T-helper 1 cell (primary cell): ENCODE measurements at regions not wholly inside any gene's neighbourhood (a gene's known extent, or its start where the extent isn't known, plus 50 kb on each side); places are given as distances from the start of the nearest gene placed in this dataset.
"Not testable (repeated sequence)": the region's sequence is repeated elsewhere in the genome, so short reads cannot be mapped to it uniquely, and the experiment has no call there.

Experiments
- DNase-seq, 5 donors: peaks; one replicate each; pipeline ENCODE4 v3.0.0-alpha.2; 2012 to 2020

DNA sequence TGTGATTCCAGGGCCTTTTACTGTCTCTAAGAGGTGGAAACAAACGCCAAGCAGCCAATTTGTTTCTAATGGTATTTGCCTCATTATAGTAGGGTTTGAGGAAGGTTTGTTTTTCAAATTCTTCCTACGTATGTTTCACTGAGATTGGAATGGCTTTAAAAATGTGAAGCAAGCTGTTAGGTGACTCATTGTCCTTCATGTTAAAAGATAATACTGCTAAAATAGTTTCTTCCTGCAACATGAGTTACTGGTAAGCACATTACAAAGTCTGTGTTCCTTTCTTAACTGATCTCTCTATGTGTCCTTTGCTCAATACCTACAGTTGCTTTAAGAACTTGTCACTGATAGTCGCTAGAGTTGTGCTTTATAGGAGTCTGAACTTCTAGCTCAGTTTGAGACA lies 1183.9 kb downstream of the RPA4 start:
- no peak for DNase-seq

- DNase-seq, result no peak
Observed at GRCh38 chrX:98068024-98068580, 1184.4 kb downstream of the RPA4 start.

- DNase-seq, result no peak
Observed at GRCh38 chrX:98071331-98071730, 1187.6 kb downstream of the RPA4 start.

- no peak for DNase-seq
Observed at GRCh38 chrX:98077440-98077839, 1193.7 kb downstream of the RPA4 start.

DNA sequence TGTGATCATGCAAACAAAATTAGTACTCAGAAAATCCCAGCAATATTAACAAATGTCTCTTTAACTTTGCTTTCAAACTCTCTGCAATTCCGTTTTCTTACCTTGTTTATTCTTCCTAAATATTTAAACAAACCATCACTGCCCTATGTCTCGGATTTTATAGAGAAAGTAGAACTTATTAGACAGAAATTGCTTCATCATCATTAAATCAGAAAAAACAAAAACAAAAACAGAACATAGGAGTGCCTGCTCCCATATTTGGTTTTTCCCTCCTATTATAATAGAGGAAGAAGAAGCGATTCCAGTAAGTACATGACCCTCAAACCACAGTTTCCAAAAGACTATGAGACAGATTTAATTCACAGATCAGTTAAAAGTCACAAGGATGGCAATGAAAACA lies 1228.0 kb downstream of the RPA4 start:
- no peak for DNase-seq

- DNase-seq, result no peak
Observed at GRCh38 chrX:98114021-98114420, 1230.3 kb downstream of the RPA4 start.

DNA sequence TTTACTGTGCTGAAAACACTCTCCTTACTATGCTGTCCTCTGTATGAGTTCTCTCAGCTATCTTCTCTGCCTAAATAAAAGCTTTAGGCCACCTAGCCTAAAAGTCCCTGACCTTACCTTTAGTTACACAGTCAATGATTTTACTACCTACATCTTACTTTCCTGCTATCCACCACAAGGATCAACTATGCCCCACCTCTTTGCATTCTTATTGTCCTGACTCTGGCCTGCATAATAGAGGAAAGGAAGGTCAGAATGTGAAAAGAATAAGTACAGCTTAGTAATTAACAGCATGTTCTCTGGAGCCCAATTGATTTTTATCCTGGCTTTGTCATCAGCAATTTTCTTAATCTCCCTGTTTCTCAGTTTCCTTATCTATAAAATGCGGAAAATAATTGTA lies 1257.8 kb downstream of the RPA4 start:
- no peak for DNase-seq

DNA sequence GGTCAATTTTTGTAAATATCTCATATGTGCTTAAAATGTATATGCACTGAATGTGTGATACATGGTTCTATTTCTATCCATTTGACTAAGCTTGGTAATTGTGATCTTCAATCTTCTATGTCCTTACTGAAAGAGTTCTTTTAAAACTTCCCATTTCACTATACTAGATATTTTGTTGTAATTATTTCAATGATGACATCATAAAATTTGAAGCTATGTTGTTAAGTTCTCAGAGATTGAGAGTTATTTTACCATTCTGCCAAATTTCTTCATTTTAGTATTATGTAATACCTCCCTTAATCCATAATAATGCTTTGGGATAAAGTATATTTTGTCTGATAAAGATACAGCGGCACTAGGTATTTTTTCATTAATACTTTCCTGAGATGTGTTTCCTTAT lies 1307.3 kb downstream of the RPA4 start:
- no peak for DNase-seq

DNA sequence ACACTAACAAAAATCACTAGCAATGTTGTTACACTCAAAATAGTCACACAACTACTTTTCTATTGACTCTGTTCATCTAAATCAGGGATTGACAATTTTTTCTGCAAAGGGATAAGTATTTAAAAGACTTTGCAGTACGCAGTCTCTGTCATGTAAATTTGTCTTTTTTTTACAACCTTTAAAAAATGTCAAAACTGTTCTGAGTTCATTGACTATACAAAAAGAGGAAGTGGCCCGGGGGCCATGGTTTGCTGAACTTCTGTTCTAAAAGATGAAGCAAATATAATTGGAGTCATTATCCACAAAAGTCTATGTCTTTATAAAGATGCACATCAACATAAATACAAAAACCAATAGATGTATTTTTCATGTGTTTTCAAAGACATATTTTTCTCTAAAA lies 1310.3 kb downstream of the RPA4 start:
- DNase-seq, result no peak

DNA sequence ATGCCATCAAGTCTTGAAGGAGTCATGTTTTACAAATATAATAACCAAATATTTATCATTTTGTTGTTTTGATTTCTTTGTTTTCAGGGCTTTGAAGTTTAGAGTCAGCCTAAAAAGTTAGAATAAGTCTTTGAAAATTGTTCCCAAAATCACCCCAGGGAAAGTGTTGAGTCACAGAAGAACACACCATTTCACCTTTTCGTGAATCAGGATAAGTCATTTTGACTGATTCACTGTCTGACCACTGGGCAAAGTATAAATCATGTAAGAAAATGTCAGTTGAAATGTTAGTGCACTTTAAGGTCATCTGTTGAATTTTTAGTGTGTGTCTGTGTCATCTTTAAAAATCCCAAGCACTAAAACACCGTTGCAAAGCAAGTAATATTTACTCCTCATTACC lies 1320.1 kb downstream of the RPA4 start:
- no peak for DNase-seq

- DNase-seq, result no peak
Observed at GRCh38 chrX:98207947-98208346, 1324.2 kb downstream of the RPA4 start.

- DNase-seq, result no peak
Observed at GRCh38 chrX:98231003-98231402, 1347.3 kb downstream of the RPA4 start.

GRCh38 chrX:98240061-98240460 lies 1356.4 kb downstream of the RPA4 start:
- DNase-seq, result not testable (repeated sequence)

DNA sequence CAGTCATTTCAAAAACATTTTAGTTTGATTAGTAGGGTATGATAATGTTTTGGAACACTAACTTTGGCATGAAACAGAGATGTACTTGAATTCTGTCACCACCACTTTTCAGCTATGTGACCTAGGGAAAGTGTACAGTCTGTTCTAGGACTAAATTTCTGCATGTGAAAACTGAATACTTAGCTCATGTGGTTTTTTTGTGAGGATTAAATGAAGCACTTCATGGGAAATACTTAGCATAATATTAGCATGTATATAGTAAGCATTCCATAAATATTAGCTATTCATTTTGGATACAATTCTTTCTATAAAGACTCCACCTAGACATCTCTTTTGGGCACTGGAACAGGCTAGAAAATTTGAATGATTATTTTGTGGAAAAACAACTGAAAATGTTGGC lies 1379.4 kb downstream of the RPA4 start:
- DNase-seq, result no peak

- DNase-seq, result no peak
Observed at GRCh38 chrX:98289726-98290125, 1406.0 kb downstream of the RPA4 start.

DNA sequence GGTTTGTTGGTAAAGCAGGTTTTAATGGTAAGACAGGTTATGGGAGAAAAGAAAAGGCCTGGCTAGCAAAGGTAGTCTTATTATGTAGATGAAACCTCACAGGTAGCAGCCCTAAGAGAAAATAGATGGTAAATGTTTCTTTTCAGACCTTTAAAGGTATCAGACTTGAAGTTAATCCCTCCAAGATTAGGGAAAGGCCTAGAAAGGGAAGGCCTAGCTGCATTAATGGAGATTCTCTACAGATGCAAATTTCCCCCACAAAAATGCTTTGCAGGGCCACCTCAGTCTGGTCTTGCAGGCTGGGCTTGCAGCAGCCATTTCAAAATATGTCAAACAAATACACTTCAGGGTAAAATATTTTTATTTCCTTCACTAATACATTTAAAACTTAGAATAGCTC lies 1410.6 kb downstream of the RPA4 start:
- DNase-seq, result no peak

- no peak for DNase-seq
Observed at GRCh38 chrX:98296129-98296528, 1412.4 kb downstream of the RPA4 start.

GRCh38 chrX:98299785-98300184 lies 1416.1 kb downstream of the RPA4 start:
- DNase-seq, result no peak

- not testable (repeated sequence) for DNase-seq
Observed at GRCh38 chrX:98300536-98300935, 1416.8 kb downstream of the RPA4 start.

DNA sequence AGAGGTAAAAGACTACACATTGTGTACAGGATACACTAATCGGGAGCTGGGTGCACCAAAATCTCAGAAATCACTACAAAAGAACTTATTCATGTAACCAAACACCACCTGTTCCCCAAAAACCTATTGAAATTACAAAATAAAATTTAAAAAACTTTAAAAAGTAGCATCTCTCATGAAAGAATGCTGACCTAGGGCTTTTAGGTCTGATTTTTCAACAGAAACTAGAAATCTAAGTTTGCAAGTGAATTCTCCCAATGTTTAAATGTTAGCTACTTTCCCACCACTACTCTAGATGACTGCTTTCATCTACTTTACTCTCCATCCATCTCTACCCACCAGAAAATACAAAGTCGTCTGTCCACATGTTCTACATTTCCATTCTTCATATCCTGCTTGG lies 1447.7 kb downstream of the RPA4 start:
- no peak for DNase-seq

- DNase-seq, result no peak
Observed at GRCh38 chrX:98338544-98338943, 1454.8 kb downstream of the RPA4 start.

- no peak for DNase-seq
Observed at GRCh38 chrX:98350940-98351339, 1467.2 kb downstream of the RPA4 start.

- DNase-seq, result no peak
Observed at GRCh38 chrX:98357146-98357545, 1473.4 kb downstream of the RPA4 start.

DNA sequence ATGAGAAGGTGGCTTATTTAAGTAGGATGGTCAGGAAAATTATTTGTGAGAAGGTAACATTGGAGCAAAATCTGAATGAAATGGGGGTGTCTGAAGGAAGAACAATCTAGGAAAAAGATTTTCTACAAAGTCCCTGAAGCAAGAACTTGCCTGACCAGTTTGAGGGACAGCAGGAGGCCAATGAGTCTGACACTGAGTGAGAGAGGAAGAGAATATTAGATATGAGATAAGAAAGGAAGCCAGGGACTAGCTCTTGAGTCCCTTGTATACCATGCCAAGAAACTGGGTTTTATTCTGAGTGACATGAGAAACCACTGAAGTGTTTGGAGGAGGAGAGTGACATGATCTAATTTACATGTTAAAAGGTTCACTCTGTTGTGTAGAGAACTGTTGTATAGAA lies 1478.9 kb downstream of the RPA4 start:
- DNase-seq, result no peak

GRCh38 chrX:98371994-98372393 lies 1488.3 kb downstream of the RPA4 start:
- DNase-seq, result no peak

GRCh38 chrX:98379134-98379533 lies 1495.4 kb downstream of the RPA4 start:
- no peak for DNase-seq
